Cardiac fibroblast (primary cell): ENCODE measurements at regions not wholly inside any gene's neighbourhood (a gene's known extent, or its start where the extent isn't known, plus 50 kb on each side); places are given as distances from the start of the nearest gene placed in this dataset.

Source experiments
- DNase-seq, 2 donors: peaks; one replicate each; pipeline versions ENCODE4 v3.0.0 to v3.0.0-alpha.2; 2010; ENCODE audit warnings: low read depth in 2 of 2
- H3K4me3 ChIP-seq, 2 donors: replicated peaks in 1 of 2; 1 replicate in 1 of 2; 2 replicates in 1 of 2; pipeline ENCODE4 v1.5.1; 2011; ENCODE audit warnings: low read depth in 2 of 2, low read length in 2 of 2, mild to moderate bottlenecking in 2 of 2, moderate library complexity in 1 of 2
- TF ChIP-seq, protein P1 (sequence below): IDR thresholded peaks from one replicate; pipeline ENCODE4 v1.5.1; 2011; ENCODE audit warnings: low read depth, mild to moderate bottlenecking, low read length, inconsistent platforms

DNA sequence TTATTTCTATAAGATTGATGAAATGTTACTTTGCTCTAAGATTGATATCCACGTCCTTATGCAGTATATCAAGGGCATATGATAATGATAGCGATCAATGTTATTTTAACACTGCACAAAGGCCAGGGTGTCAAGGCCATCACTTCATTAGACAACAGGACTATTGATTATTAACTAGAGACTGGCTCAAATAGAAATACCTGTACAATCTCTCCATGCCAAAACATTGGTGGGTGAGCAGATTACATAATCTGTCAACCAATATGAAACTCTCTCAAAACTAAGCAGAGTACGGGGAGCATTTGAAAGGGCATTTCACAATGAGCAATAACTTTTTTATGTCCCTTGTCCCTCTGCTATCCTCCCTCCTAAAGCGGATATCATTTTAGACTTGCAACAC, 566.5 kb upstream of the PKN2 start:
- no peak for DNase-seq
- TF ChIP-seq, protein P1, sequence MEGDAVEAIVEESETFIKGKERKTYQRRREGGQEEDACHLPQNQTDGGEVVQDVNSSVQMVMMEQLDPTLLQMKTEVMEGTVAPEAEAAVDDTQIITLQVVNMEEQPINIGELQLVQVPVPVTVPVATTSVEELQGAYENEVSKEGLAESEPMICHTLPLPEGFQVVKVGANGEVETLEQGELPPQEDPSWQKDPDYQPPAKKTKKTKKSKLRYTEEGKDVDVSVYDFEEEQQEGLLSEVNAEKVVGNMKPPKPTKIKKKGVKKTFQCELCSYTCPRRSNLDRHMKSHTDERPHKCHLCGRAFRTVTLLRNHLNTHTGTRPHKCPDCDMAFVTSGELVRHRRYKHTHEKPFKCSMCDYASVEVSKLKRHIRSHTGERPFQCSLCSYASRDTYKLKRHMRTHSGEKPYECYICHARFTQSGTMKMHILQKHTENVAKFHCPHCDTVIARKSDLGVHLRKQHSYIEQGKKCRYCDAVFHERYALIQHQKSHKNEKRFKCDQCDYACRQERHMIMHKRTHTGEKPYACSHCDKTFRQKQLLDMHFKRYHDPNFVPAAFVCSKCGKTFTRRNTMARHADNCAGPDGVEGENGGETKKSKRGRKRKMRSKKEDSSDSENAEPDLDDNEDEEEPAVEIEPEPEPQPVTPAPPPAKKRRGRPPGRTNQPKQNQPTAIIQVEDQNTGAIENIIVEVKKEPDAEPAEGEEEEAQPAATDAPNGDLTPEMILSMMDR: no peak
- H3K4me3 ChIP-seq: no peak overlapping the region

DNA sequence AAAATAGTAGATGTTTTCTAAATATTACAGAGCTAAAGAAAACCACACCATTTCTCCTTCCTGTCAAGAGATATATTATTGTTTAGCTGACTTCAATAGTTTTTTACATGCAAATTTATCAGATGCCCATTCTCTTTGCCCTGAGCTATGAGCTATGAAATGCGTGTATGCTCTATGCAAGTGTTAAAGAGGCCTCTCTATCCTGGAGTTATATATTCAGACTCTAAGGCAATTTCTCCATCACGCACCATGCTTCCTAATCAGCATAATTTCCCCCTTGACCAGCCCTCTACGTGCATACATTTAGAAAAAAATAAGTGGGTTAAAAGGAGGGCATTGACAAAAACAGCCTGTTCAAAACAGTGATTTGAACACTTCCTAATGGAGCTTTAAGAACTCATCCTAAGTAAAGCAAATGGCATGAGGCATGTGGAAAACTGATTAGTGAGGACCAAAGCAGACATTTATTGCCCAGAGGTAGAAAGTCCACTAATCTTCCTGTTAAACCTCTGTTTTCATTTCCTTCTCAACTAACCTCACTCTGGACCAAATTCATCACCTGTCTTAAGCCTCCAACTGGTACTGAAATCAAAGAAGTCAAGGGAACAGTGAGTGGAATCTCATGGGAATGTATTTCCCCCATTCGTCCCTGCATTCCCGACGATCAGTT, 565.8 kb upstream of the PKN2 start:
- H3K4me3 ChIP-seq: no peak overlapping the region
- DNase-seq: no peak
- TF ChIP-seq, protein P1: no peak

DNA sequence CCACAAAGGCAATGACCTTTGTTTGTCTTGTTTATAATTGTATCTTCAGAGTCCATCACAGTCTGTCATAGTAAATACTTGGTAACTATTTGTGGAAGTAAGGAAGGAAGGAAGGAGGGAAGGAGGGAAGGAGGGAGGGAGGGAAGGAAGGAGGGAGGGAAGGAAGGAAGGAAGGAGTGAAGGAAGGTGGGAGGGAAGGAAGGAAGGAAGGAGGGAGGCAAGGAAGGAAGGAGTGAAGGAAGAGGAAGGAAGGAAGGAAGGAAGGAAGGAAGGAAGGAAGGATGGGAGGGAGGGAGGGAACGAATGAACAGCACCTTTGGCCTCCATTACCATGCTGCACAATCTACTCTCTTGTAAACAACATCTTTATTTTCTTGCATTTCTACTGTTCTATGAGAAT, 559.5 kb upstream of the PKN2 start:
- no peak for DNase-seq
- TF ChIP-seq, protein P1: no peak

GRCh38 chr1:88126467-88126866, 557.6 kb upstream of the PKN2 start:
- no peak for DNase-seq
- H3K4me3 ChIP-seq: no peak overlapping the region
- TF ChIP-seq, protein P1: no peak

More for the DNA sequence above, 559.5 kb upstream of the PKN2 start:
- H3K4me3 ChIP-seq: no peak overlapping the region

- no peak overlapping the region for H3K4me3 ChIP-seq
- TF ChIP-seq, protein P1: no peak
- DNase-seq: no peak
Measured at GRCh38 chr1:88133991-88134390, 550.1 kb upstream of the PKN2 start.

GRCh38 chr1:88134983-88135921, 548.8 kb upstream of the PKN2 start:
- TF ChIP-seq, protein P1: no peak
- no peak for DNase-seq

More at GRCh38 chr1:88134983-88135921, 548.8 kb upstream of the PKN2 start:
- H3K4me3 ChIP-seq: no peak overlapping the region
